DOHH2 (cell line): ENCODE measurements at regions not wholly inside any gene's neighbourhood (a gene's known extent, or its start where the extent isn't known, plus 50 kb on each side); places are given as distances from the start of the nearest gene placed in this dataset.

ENCODE experiments used
- H3F3A ChIP-seq: fragments of 200-600 bp; sonication (generic), shearing (Covaris generic); 2 replicates; pipeline ENCODE4 v1.6.0; 2016; ENCODE audit warnings: antibody characterized with exemption, mild to moderate bottlenecking; ENCODE audit not compliant: control insufficient read depth, insufficient read depth
- H3K27ac ChIP-seq: fragments of 200-600 bp; sonication (generic); 2 replicates; pipeline ENCODE4 v1.5.1; 2014; ENCODE audit warnings: low read depth, mild to moderate bottlenecking, low read length, moderate library complexity
- H3K27me3 ChIP-seq: fragments of 200-600 bp; sonication (generic); 2 replicates; pipeline ENCODE4 v1.6.1; 2014; ENCODE audit warnings: mild to moderate bottlenecking, low read length, mixed read lengths; ENCODE audit not compliant: control insufficient read depth
- H3K36me3 ChIP-seq: fragments of 200-600 bp; sonication (generic); 2 replicates; pipeline ENCODE4 v1.6.1; 2014; ENCODE audit warnings: mild to moderate bottlenecking, low read length, moderate library complexity, mixed read lengths; ENCODE audit not compliant: control insufficient read depth
- H3K4me1 ChIP-seq: fragments of 200-600 bp; sonication (generic); 2 replicates; pipeline ENCODE4 v1.6.1; 2014; ENCODE audit warnings: mild to moderate bottlenecking, low read length, mixed read lengths; ENCODE audit not compliant: control insufficient read depth
- H3K4me2 ChIP-seq: fragments of 200-600 bp; sonication (generic); 2 replicates; pipeline ENCODE4 v1.6.0; 2014; ENCODE audit warnings: mild to moderate bottlenecking, low read length, moderate library complexity
- H3K4me3 ChIP-seq: fragments of 200-600 bp; sonication (generic); 2 replicates; pipeline ENCODE4 v1.5.1; 2014; ENCODE audit warnings: mild to moderate bottlenecking, low read length, mixed read lengths
- H3K79me2 ChIP-seq: fragments of 200-600 bp; sonication (generic); 2 replicates; pipeline ENCODE4 v1.6.1; 2014; ENCODE audit warnings: mild to moderate bottlenecking, low read length, mixed read lengths; ENCODE audit not compliant: control insufficient read depth
- H3K9me2 ChIP-seq: fragments of 200-600 bp; sonication (generic); replicated peaks from 2 replicates; pipeline ENCODE4 v1.6.1; 2014; ENCODE audit warnings: mild to moderate bottlenecking, low read length, mixed read lengths; ENCODE audit not compliant: control insufficient read depth
- H3K9me3 ChIP-seq: fragments of 200-600 bp; sonication (generic); 2 replicates; pipeline ENCODE4 v1.6.1; 2014; ENCODE audit warnings: antibody characterized with exemption, low read length, mixed read lengths; ENCODE audit not compliant: control insufficient read depth, insufficient read depth
- H4K20me1 ChIP-seq: fragments of 200-600 bp; sonication (generic); 2 replicates; pipeline ENCODE4 v1.6.0; 2014; ENCODE audit warnings: low read depth, mild to moderate bottlenecking, antibody characterized with exemption, low read length, moderate library complexity; ENCODE audit not compliant: control insufficient read depth, insufficient read depth
- CTCF ChIP-seq: fragments of 200-600 bp; sonication (generic); IDR thresholded peaks from one replicate; pipeline ENCODE4 v1.5.1; 2014; ENCODE audit warnings: antibody characterized with exemption, mild to moderate bottlenecking, low read depth, low read length; ENCODE audit not compliant: poor library complexity, severe bottlenecking
- EZH2phosphoT487 ChIP-seq: fragments of 200-600 bp; sonication (generic); IDR thresholded peaks from 2 replicates; pipeline ENCODE4 v1.6.1; 2017; ENCODE audit warnings: borderline replicate concordance, mild to moderate bottlenecking, antibody characterized with exemption, low read length, moderate library complexity, mixed read lengths

GRCh38 chr4:108488865-108489264, 131.5 kb upstream of the RPL34 start:
- H3F3A ChIP-seq: no peaks in the 10 kb centered on the region
- H3K27ac ChIP-seq: no peak overlapping the region
- no peak for TF ChIP-seq EZH2phosphoT487
- no peak for TF ChIP-seq CTCF
- no peaks in the 10 kb centered on the region; the same call in 1 of the 2 replicates for H3K27me3 ChIP-seq
- no peaks in the 10 kb centered on the region for H4K20me1 ChIP-seq
- no peaks in the 10 kb centered on the region for H3K9me2 ChIP-seq
- H3K36me3 ChIP-seq: no peaks in the 10 kb centered on the region
- no peak overlapping the region for H3K4me3 ChIP-seq
- H3K79me2 ChIP-seq: no peaks in the 10 kb centered on the region
- H3K4me2 ChIP-seq: no peak overlapping the region
- H3K9me3 ChIP-seq: no peaks in the 10 kb centered on the region
- H3K4me1 ChIP-seq: no peaks in the 10 kb centered on the region

DNA sequence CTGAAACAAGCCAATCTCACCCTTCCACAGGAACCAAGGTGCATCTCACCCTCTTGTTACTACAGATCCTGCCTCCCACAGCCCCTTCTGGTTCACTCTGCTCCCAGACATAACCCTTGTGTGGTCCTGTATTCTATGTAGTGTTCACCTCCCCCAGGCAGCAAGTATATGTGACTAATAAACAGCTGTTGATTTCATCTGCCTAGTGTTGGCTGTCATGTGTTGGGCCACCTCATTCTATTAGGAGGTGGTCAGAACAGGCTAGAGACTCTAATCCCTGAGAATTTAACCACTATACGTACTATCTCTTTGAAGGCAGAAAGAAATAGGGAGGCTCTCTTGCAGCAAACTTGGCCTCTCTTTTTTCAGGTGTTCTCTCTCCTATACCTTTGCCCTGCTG, 134.3 kb upstream of the RPL34 start:
- Histone ChIP-seq H3K36me3 (no peaks in the 10 kb centered on the region), H3K27me3 (no peaks in the 10 kb centered on the region; the same call in 1 of the 2 replicates), H3K4me3 (no peak overlapping the region), H3K9me2 (no peaks in the 10 kb centered on the region), H3F3A (no peaks in the 10 kb centered on the region), H4K20me1 (no peaks in the 10 kb centered on the region), H3K27ac (no peak overlapping the region), H3K9me3 (no peaks in the 10 kb centered on the region), H3K4me1 (no peaks in the 10 kb centered on the region), H3K4me2 (no peak overlapping the region), H3K79me2 (no peaks in the 10 kb centered on the region)
- TF ChIP-seq CTCF: no peak
- no peak for TF ChIP-seq EZH2phosphoT487

- Histone ChIP-seq H3K4me2 (no peak overlapping the region), H3F3A (no peaks in the 10 kb centered on the region), H3K9me3 (no peaks in the 10 kb centered on the region), H3K36me3 (no peaks in the 10 kb centered on the region), H3K79me2 (no peaks in the 10 kb centered on the region), H3K4me3 (no peak overlapping the region), H3K9me2 (no peaks in the 10 kb centered on the region), H3K4me1 (no peaks in the 10 kb centered on the region), H3K27me3 (no peaks in the 10 kb centered on the region; the same call in 1 of the 2 replicates), H4K20me1 (no peaks in the 10 kb centered on the region), H3K27ac (no peak overlapping the region)
- no peak for TF ChIP-seq EZH2phosphoT487
Observed at GRCh38 chr4:108484187-108484586, 136.2 kb upstream of the RPL34 start.

DNA sequence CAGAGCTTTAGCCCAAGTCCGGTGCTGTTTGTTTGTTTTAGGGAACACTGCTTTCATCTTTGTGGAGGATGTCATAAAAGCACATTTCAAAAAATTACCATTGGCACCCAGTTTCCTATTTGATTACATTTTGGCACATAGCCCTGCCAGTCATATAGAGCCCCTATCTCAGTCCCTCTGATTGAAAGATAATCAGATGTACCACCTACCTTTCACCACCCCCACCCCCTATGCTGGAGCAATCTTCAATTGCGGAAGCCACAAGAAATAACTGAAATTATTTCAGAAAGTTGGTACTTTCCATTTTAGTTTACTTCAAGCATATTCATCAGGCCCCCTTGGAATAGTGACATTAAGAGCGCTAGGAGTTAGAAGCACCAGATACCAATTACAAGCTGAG, 136.7 kb upstream of the RPL34 start:
- Histone ChIP-seq H3K79me2 (no peaks in the 10 kb centered on the region), H3K27ac (no peak overlapping the region), H3K36me3 (no peaks in the 10 kb centered on the region), H4K20me1 (no peaks in the 10 kb centered on the region), H3K4me2 (no peak overlapping the region), H3K27me3 (no peaks in the 10 kb centered on the region; the same call in 1 of the 2 replicates), H3K9me2 (no peaks in the 10 kb centered on the region), H3K4me3 (no peak overlapping the region), H3K9me3 (no peaks in the 10 kb centered on the region), H3K4me1 (no peaks in the 10 kb centered on the region), H3F3A (no peaks in the 10 kb centered on the region)
- TF ChIP-seq EZH2phosphoT487: no peak
- no peak for TF ChIP-seq CTCF
